Calu3 (cell line): ENCODE measurements at regions not wholly inside any gene's neighbourhood (a gene's known extent, or its start where the extent isn't known, plus 50 kb on each side); places are given as distances from the start of the nearest gene placed in this dataset.

Experiments
- BruUV-seq: library from RNA; stranded (reverse); fragments of 400-500 nt; replicated peaks from 2 replicates; lab custom pipeline; 2021; lab: Mats Ljungman, UMichigan
- CTCF ChIA-PET: fragments of 300-600 bp; sonication (Branson Sonifier 250); formaldehyde crosslinking; loops from one replicate; lab custom pipeline; 2022; ENCODE audit warnings: antibody characterized with exemption; lab: Charles Lee
- DNase-seq: peaks from one replicate; pipeline ENCODE4 v3.0.0; 2022
- H3K27ac Mint-ChIP-seq: one replicate; pipeline ENCODE4 v1.8.0; 2022; ENCODE audit warnings: mixed read lengths; ENCODE audit not compliant: unreplicated experiment
- H3K27me3 Mint-ChIP-seq: one replicate; pipeline ENCODE4 v1.8.0; 2022; ENCODE audit warnings: mixed read lengths; ENCODE audit not compliant: unreplicated experiment
- H3K36me3 Mint-ChIP-seq: one replicate; pipeline ENCODE4 v1.8.0; 2022; ENCODE audit warnings: mild to moderate bottlenecking, moderate library complexity, mixed read lengths; ENCODE audit not compliant: insufficient read depth, unreplicated experiment
- H3K4me1 Mint-ChIP-seq: one replicate; pipeline ENCODE4 v1.8.0; 2022; ENCODE audit warnings: mild to moderate bottlenecking, low read depth, mixed read lengths; ENCODE audit not compliant: unreplicated experiment
- H3K4me3 Mint-ChIP-seq: one replicate; pipeline ENCODE4 v1.8.0; 2022; ENCODE audit warnings: mild to moderate bottlenecking, low read depth, moderate library complexity, mixed read lengths; ENCODE audit not compliant: unreplicated experiment
- H3K9me3 Mint-ChIP-seq: one replicate; pipeline ENCODE4 v1.8.0; 2022; ENCODE audit warnings: low read depth, mixed read lengths; ENCODE audit not compliant: unreplicated experiment
- intact Hi-C: fragments of 100-400 bp; cut with micrococcal nuclease; formaldehyde crosslinking; loops from one replicate; pipeline ENCODE4 v1.10.0; 2022; ENCODE audit not compliant: unreplicated experiment
- TF ChIP-seq, protein P1 (sequence below): fragments of 200-600 bp; IDR thresholded peaks from one replicate; pipeline ENCODE4 v1.8.0; 2022; ENCODE audit warnings: antibody characterized with exemption; ENCODE audit not compliant: unreplicated experiment

DNA sequence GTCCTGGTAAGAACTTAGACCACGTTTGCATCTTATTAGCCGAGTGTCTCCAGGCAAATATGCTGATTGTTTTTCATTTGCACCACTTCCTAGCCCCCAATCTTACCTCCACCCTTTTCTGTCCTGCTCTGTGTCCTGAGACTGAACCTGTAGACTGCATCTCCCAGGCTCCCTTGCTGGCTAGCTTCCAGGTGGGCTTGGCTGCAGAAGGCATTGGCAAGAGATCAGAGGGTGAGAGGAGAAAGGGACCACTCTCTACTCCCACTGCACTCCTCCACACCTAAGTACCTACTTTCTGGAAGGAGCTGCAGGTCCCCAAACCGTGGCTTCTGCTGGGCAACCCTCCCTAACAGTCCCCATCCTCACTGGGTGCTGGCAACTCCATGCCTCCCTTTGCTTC, 59.9 kb upstream of the XPA start:
- H3K27ac Mint-ChIP-seq = no peak overlapping the region
- intact Hi-C loops = no loop called here
- H3K4me3 Mint-ChIP-seq = no peak overlapping the region
- no peaks in the 10 kb centered on the region for H3K9me3 Mint-ChIP-seq
- H3K4me1 Mint-ChIP-seq = no peaks in the 10 kb centered on the region
- CTCF ChIA-PET = no interaction called here
- TF ChIP-seq, protein P1, sequence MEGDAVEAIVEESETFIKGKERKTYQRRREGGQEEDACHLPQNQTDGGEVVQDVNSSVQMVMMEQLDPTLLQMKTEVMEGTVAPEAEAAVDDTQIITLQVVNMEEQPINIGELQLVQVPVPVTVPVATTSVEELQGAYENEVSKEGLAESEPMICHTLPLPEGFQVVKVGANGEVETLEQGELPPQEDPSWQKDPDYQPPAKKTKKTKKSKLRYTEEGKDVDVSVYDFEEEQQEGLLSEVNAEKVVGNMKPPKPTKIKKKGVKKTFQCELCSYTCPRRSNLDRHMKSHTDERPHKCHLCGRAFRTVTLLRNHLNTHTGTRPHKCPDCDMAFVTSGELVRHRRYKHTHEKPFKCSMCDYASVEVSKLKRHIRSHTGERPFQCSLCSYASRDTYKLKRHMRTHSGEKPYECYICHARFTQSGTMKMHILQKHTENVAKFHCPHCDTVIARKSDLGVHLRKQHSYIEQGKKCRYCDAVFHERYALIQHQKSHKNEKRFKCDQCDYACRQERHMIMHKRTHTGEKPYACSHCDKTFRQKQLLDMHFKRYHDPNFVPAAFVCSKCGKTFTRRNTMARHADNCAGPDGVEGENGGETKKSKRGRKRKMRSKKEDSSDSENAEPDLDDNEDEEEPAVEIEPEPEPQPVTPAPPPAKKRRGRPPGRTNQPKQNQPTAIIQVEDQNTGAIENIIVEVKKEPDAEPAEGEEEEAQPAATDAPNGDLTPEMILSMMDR = no peak
- H3K36me3 Mint-ChIP-seq = no peaks in the 10 kb centered on the region
- no TSS peak for BruUV-seq
- no peak for DNase-seq
- peaks cover 16% of the 10 kb centered on the region for H3K27me3 Mint-ChIP-seq

DNA sequence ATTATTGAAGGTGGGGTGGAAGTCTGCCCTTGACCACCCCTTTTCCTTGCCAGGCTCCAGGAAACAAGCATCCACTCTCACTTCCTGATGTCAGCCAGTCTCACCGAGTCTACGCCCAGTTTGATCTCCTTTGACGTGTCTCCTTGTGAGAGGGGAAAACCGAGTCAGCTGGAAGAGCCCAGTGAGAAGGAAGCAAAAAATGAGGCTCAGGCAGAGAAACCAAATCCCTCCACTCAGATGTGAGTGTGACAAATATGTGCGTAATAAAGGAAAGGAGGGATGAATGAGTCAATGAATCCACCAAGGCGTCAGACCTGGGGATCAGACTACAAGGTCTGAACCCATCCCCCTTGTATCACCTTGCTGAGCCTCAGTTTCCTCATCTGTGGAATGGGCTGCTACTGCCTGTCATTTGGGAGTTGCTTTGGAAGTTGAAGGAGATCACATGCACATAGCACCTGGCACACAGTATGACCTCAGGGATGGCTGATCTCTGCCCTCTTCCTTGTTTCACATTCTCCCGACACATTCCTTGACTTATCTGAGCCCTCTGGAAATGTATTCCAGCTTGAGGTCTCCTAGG, 61.3 kb upstream of the XPA start:
- intact Hi-C loops = no loop called here
- Mint-ChIP-seq H3K4me3 (no peak overlapping the region), H3K27me3 (peaks cover 31% of the 10 kb centered on the region), H3K4me1 (no peaks in the 10 kb centered on the region), H3K27ac (no peak overlapping the region), H3K9me3 (no peaks in the 10 kb centered on the region), H3K36me3 (no peaks in the 10 kb centered on the region)
- DNase-seq = no peak
- TF ChIP-seq, protein P1 = no peak
- CTCF ChIA-PET = no interaction called here
- BruUV-seq = no TSS peak

DNA sequence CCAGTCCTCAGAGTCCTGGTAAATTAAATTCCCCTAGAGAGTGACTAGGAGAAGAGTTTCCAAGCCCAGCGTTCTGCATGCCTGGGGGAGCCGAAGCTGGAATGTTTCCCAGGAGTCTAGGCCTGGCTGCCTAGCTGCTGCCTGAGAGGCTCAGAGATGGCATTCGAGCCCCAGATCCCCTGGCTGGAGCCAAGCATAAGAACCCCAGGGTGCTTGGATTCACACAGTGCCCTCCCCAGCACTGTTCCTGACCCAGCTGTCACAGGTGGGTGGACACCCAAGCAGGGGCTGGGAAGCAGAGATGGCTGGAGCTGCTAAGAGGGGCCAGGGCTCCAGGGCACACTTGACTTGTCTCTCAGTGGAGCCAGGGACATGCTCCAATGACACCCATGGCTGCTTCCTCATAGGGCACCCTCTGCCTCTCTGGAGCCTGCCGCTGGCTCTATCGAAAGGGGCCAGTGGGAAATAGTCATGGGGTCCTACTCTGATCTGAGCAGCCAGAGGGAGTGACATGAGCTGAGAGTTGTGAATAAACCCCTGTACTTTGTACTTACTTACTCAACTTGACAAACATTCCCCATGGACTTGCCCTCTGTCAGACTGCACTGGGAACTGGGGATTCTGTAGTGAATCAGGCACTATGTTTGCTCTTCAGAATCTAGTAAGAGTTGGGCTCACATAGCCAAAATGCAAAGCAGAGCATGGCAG, 62.6 kb upstream of the XPA start:
- Mint-ChIP-seq H3K36me3 (no peaks in the 10 kb centered on the region), H3K27ac (no peak overlapping the region), H3K4me3 (no peak overlapping the region), H3K4me1 (no peaks in the 10 kb centered on the region), H3K9me3 (no peaks in the 10 kb centered on the region), H3K27me3 (peaks cover 32% of the 10 kb centered on the region)
- TF ChIP-seq, protein P1 = no peak
- intact Hi-C loops = no loop called here
- BruUV-seq = no TSS peak
- DNase-seq = no peak
- CTCF ChIA-PET = no interaction called here

DNA sequence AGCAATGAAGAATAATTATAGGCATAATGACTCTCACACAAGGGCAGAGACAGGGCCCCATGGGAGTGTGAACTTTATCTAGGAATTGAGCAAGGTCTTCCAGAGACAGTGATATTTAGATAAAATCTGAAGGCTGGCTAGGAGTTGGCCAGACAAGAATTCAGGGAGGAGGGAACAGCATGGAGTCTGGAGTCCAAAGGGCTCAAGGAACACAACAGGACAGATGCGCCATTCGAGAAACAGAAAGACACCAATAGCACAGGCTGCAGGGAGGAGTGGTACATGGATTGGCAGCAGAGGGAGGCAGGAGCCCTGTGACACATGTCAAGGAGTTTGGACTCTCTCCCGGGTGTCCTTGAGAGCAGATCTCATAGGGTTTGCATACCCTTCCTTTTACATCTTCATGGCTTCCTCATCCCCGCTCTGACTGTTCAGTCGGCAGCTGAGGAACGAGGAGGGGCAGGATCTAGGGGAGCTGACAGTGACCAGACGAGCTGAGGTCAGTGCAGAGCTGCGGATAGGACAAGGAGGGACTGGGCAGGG, 64.0 kb upstream of the XPA start:
- no peaks in the 10 kb centered on the region for H3K4me1 Mint-ChIP-seq
- H3K27ac Mint-ChIP-seq = no peak overlapping the region
- intact Hi-C loops = no loop called here
- H3K9me3 Mint-ChIP-seq = no peaks in the 10 kb centered on the region
- no TSS peak for BruUV-seq
- CTCF ChIA-PET = no interaction called here
- no peaks in the 10 kb centered on the region for H3K36me3 Mint-ChIP-seq
- no peak for DNase-seq
- TF ChIP-seq, protein P1 = no peak
- H3K27me3 Mint-ChIP-seq = peaks cover 32% of the 10 kb centered on the region
- H3K4me3 Mint-ChIP-seq = no peak overlapping the region
